GM19099 (cell line): ENCODE measurements at regions not wholly inside any gene's neighbourhood (a gene's known extent, or its start where the extent isn't known, plus 50 kb on each side); places are given as distances from the start of the nearest gene placed in this dataset.

Experiments
- POLR2A ChIP-seq: IDR thresholded peaks from 3 replicates; pipeline ENCODE4 v1.6.1; 2011; ENCODE audit warnings: low read depth; ENCODE audit not compliant: insufficient read length; ENCODE audit errors: extremely low read depth

GRCh38 chr4:81622474-81623184 is 150.9 kb upstream of the RASGEF1B start:
- no peak for TF ChIP-seq POLR2A

- TF ChIP-seq POLR2A, result no peak
Observed at GRCh38 chr4:81622028-81622427, 150.3 kb upstream of the RASGEF1B start.

GRCh38 chr4:81621490-81621889 is 149.8 kb upstream of the RASGEF1B start:
- TF ChIP-seq POLR2A, result no peak

- TF ChIP-seq POLR2A, result no peak
Observed at GRCh38 chr4:81620442-81620841, 148.7 kb upstream of the RASGEF1B start.

GRCh38 chr4:81617545-81617944 is 145.8 kb upstream of the RASGEF1B start:
- TF ChIP-seq POLR2A, result no peak

GRCh38 chr4:81611221-81611620 is 139.5 kb upstream of the RASGEF1B start:
- TF ChIP-seq POLR2A, result no peak

- TF ChIP-seq POLR2A, result no peak
Observed at GRCh38 chr4:81609844-81610243, 138.1 kb upstream of the RASGEF1B start.

GRCh38 chr4:81607950-81608349 is 136.2 kb upstream of the RASGEF1B start:
- no peak for TF ChIP-seq POLR2A

GRCh38 chr4:81606801-81607501 is 135.2 kb upstream of the RASGEF1B start:
- no peak for TF ChIP-seq POLR2A

- TF ChIP-seq POLR2A, result no peak
Observed at GRCh38 chr4:81606166-81606565, 134.5 kb upstream of the RASGEF1B start.

- no peak for TF ChIP-seq POLR2A
Observed at GRCh38 chr4:81605271-81605670, 133.6 kb upstream of the RASGEF1B start.

GRCh38 chr4:81604683-81605218 is 133.0 kb upstream of the RASGEF1B start:
- no peak for TF ChIP-seq POLR2A

GRCh38 chr4:81602854-81603253 is 131.1 kb upstream of the RASGEF1B start:
- TF ChIP-seq POLR2A, result no peak

GRCh38 chr4:81601358-81601694 is 129.6 kb upstream of the RASGEF1B start:
- no peak for TF ChIP-seq POLR2A

- no peak for TF ChIP-seq POLR2A
Observed at GRCh38 chr4:81600520-81601357, 129.0 kb upstream of the RASGEF1B start.
